Activated CD4-positive, alpha-beta T cell treated with anti-CD3 and anti-CD28 coated beads, Interleukin-2, Interleukin-4, amounts not matched to agents 100 ng/mL and 50 ng/mL, durations not matched to agents 16 hours and 8 hours (primary cell): ENCODE measurements at regions not wholly inside any gene's neighbourhood (a gene's known extent, or its start where the extent isn't known, plus 50 kb on each side); places are given as distances from the start of the nearest gene placed in this dataset.

Source experiments
- DNase-seq: peaks from one replicate; pipeline ENCODE4 v3.0.0-alpha.2; 2020; ENCODE audit warnings: low spot score

GRCh38 chr2:203789618-203790017 is 78.0 kb upstream of the CTLA4 start:
- no peak for DNase-seq

GRCh38 chr2:203790134-203790852 is 77.3 kb upstream of the CTLA4 start:
- no peak for DNase-seq

GRCh38 chr2:203796248-203797010 is 71.1 kb upstream of the CTLA4 start:
- no peak for DNase-seq

- no peak for DNase-seq
Observed at GRCh38 chr2:203797276-203797675, 70.3 kb upstream of the CTLA4 start.

- DNase-seq = no peak
Observed at GRCh38 chr2:203797712-203798111, 69.9 kb upstream of the CTLA4 start.

GRCh38 chr2:203798296-203799087 is 69.1 kb upstream of the CTLA4 start:
- DNase-seq = no peak

GRCh38 chr2:203799908-203800307 is 67.7 kb upstream of the CTLA4 start:
- peak; percentile 62 for DNase-seq

GRCh38 chr2:203800783-203801182 is 66.8 kb upstream of the CTLA4 start:
- DNase-seq = no peak

GRCh38 chr2:203802342-203803052 is 65.1 kb upstream of the CTLA4 start:
- DNase-seq = peak; percentile 91

- no peak for DNase-seq
Observed at GRCh38 chr2:203803053-203803429, 64.5 kb upstream of the CTLA4 start.

GRCh38 chr2:203804070-203804469 is 63.5 kb upstream of the CTLA4 start:
- peak; percentile 84 for DNase-seq

- DNase-seq = no peak
Observed at GRCh38 chr2:203804764-203805485, 62.6 kb upstream of the CTLA4 start.

- DNase-seq = no peak
Observed at GRCh38 chr2:203805486-203805838, 62.1 kb upstream of the CTLA4 start.

GRCh38 chr2:203806761-203807160 is 60.8 kb upstream of the CTLA4 start:
- DNase-seq = no peak

GRCh38 chr2:203808046-203808750 is 59.4 kb upstream of the CTLA4 start:
- no peak for DNase-seq

- no peak for DNase-seq
Observed at GRCh38 chr2:203809084-203809521, 58.5 kb upstream of the CTLA4 start.

GRCh38 chr2:203809991-203810510 is 57.5 kb upstream of the CTLA4 start:
- DNase-seq = no peak

GRCh38 chr2:203811491-203812221 is 55.9 kb upstream of the CTLA4 start:
- peak; percentile 90 for DNase-seq

- DNase-seq = no peak
Observed at GRCh38 chr2:203812294-203813221, 55.0 kb upstream of the CTLA4 start.
